HG03135 (cell line): ENCODE measurements at regions not wholly inside any gene's neighbourhood (a gene's known extent, or its start where the extent isn't known, plus 50 kb on each side); places are given as distances from the start of the nearest gene placed in this dataset.

Experiments used
- ATAC-seq: cut with Tn5 transposase; IDR thresholded peaks from one replicate; pipeline ENCODE4 v1.9.1; 2021; ENCODE audit warnings: mild to moderate bottlenecking, moderate library complexity; ENCODE audit not compliant: unreplicated experiment

- no peak for ATAC-seq
Measured at GRCh38 chr7:88515301-88515700, 208.6 kb upstream of the STEAP4 start.

GRCh38 chr7:88509341-88509740 is 202.6 kb upstream of the STEAP4 start:
- no peak for ATAC-seq

GRCh38 chr7:88500131-88500530 is 193.4 kb upstream of the STEAP4 start:
- no peak for ATAC-seq

GRCh38 chr7:88495881-88496725 is 189.4 kb upstream of the STEAP4 start:
- ATAC-seq = no peak

GRCh38 chr7:88492153-88492552 is 185.5 kb upstream of the STEAP4 start:
- no peak for ATAC-seq

GRCh38 chr7:88490874-88491273 is 184.2 kb upstream of the STEAP4 start:
- ATAC-seq = no peak

GRCh38 chr7:88490161-88490560 is 183.5 kb upstream of the STEAP4 start:
- ATAC-seq = no peak

GRCh38 chr7:88485821-88486220 is 179.1 kb upstream of the STEAP4 start:
- no peak for ATAC-seq

GRCh38 chr7:88484551-88484950 is 177.9 kb upstream of the STEAP4 start:
- no peak for ATAC-seq

GRCh38 chr7:88480896-88481295 is 174.2 kb upstream of the STEAP4 start:
- ATAC-seq = no peak

- ATAC-seq = no peak
Measured at GRCh38 chr7:88480271-88480670, 173.6 kb upstream of the STEAP4 start.

GRCh38 chr7:88477976-88478375 is 171.3 kb upstream of the STEAP4 start:
- ATAC-seq = no peak

- no peak for ATAC-seq
Measured at GRCh38 chr7:88465600-88465999, 158.9 kb upstream of the STEAP4 start.

- ATAC-seq = no peak
Measured at GRCh38 chr7:88462799-88463198, 156.1 kb upstream of the STEAP4 start.

- ATAC-seq = no peak
Measured at GRCh38 chr7:88460650-88461049, 154.0 kb upstream of the STEAP4 start.

- no peak for ATAC-seq
Measured at GRCh38 chr7:88458946-88459345, 152.3 kb upstream of the STEAP4 start.

- ATAC-seq = no peak
Measured at GRCh38 chr7:88458279-88458678, 151.6 kb upstream of the STEAP4 start.

GRCh38 chr7:88457320-88457719 is 150.6 kb upstream of the STEAP4 start:
- ATAC-seq = no peak

- ATAC-seq = no peak
Measured at GRCh38 chr7:88456490-88456889, 149.8 kb upstream of the STEAP4 start.

- ATAC-seq = no peak
Measured at GRCh38 chr7:88455696-88456095, 149.0 kb upstream of the STEAP4 start.

GRCh38 chr7:88452646-88453045 is 146.0 kb upstream of the STEAP4 start:
- ATAC-seq = no peak

- ATAC-seq = no peak
Measured at GRCh38 chr7:88450874-88451273, 144.2 kb upstream of the STEAP4 start.

- no peak for ATAC-seq
Measured at GRCh38 chr7:88449410-88449809, 142.7 kb upstream of the STEAP4 start.
